ENCODE measurements at regions not wholly inside any gene's neighbourhood (a gene's known extent, or its start where the extent isn't known, plus 50 kb on each side); places are given as distances from the start of the nearest gene placed in this dataset.

DNA sequence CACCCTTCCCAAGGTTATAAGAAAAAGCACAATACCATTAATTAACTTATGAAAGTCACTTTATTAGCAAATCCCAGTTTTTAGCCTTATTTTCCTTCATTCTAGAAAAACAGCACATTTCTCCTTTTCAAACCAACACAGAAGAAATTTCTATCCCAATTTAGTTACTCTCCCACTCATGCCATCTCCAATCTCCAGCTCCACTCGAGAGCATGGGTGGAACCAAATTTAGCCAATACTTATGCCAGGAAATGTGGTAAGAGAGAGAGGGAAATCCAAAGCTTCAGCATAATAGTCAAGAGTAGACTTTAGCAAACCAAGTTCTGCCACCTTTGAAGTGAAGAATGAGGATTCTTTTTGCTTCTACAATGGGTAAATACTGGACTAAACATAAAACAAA is 288.8 kb downstream of the KIF2B start:
- TF ChIP-seq, protein P1, sequence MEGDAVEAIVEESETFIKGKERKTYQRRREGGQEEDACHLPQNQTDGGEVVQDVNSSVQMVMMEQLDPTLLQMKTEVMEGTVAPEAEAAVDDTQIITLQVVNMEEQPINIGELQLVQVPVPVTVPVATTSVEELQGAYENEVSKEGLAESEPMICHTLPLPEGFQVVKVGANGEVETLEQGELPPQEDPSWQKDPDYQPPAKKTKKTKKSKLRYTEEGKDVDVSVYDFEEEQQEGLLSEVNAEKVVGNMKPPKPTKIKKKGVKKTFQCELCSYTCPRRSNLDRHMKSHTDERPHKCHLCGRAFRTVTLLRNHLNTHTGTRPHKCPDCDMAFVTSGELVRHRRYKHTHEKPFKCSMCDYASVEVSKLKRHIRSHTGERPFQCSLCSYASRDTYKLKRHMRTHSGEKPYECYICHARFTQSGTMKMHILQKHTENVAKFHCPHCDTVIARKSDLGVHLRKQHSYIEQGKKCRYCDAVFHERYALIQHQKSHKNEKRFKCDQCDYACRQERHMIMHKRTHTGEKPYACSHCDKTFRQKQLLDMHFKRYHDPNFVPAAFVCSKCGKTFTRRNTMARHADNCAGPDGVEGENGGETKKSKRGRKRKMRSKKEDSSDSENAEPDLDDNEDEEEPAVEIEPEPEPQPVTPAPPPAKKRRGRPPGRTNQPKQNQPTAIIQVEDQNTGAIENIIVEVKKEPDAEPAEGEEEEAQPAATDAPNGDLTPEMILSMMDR (IDR thresholded peaks at IDR 0.05): no peak
- TF ChIP-seq EZH2 (IDR thresholded peaks at IDR 0.05; ENCODE audit: borderline replicate concordance, insufficient read depth, low read depth, low read length, poor library complexity, severe bottlenecking): no peak
